H9 (cell line): ENCODE measurements at regions not wholly inside any gene's neighbourhood (a gene's known extent, or its start where the extent isn't known, plus 50 kb on each side); places are given as distances from the start of the nearest gene placed in this dataset.

Experiments
- DNase-seq: peaks from one replicate; pipeline ENCODE4 v3.0.0-alpha.2; 2017
- H2AFZ ChIP-seq: one replicate; pipeline ENCODE4 v1.6.1; 2013; ENCODE audit warnings: mild to moderate bottlenecking, low read length, control low read depth, moderate library complexity
- H2AK5ac ChIP-seq: 2 replicates; pipeline ENCODE4 v1.6.1; 2013; ENCODE audit warnings: low read length, control low read depth, mixed read lengths; ENCODE audit not compliant: insufficient read length
- H2BK120ac ChIP-seq: one replicate; pipeline ENCODE4 v1.6.1; 2013; ENCODE audit warnings: low read depth, mild to moderate bottlenecking, low read length, control low read depth, inconsistent platforms; ENCODE audit not compliant: poor library complexity, severe bottlenecking
- H2BK12ac ChIP-seq: 2 replicates; pipeline ENCODE4 v1.6.1; 2013; ENCODE audit warnings: low read length, control low read depth, mixed read lengths, low read depth; ENCODE audit not compliant: insufficient read length
- H2BK15ac ChIP-seq: 2 replicates; pipeline ENCODE4 v1.6.1; 2013; ENCODE audit warnings: low read depth, low read length, control low read depth
- H2BK20ac ChIP-seq: one replicate; pipeline ENCODE4 v1.6.1; 2013; ENCODE audit warnings: low read depth, mild to moderate bottlenecking, low read length, control low read depth, inconsistent platforms; ENCODE audit not compliant: poor library complexity, severe bottlenecking
- H2BK5ac ChIP-seq: 2 replicates; pipeline ENCODE4 v1.6.1; 2013; ENCODE audit warnings: low read length, control low read depth, mixed read lengths; ENCODE audit not compliant: insufficient read length
- H3K14ac ChIP-seq: 2 replicates; pipeline ENCODE4 v1.6.1; 2013; ENCODE audit warnings: low read length, control low read depth; ENCODE audit not compliant: insufficient read depth
- H3K18ac ChIP-seq: 2 replicates; pipeline ENCODE4 v1.6.1; 2013; ENCODE audit warnings: low read depth, mild to moderate bottlenecking, mixed read lengths, low read length, control low read depth; ENCODE audit not compliant: insufficient read length
- H3K23ac ChIP-seq: 2 replicates; pipeline ENCODE4 v1.6.1; 2013; ENCODE audit warnings: low read length, control low read depth, mixed read lengths, low read depth; ENCODE audit not compliant: insufficient read length
- H3K23me2 ChIP-seq: 2 replicates; pipeline ENCODE4 v1.6.1; 2013; ENCODE audit warnings: low read depth, mild to moderate bottlenecking, mixed read lengths, low read length, control low read depth; ENCODE audit not compliant: insufficient read length, poor library complexity, severe bottlenecking
- H3K27ac ChIP-seq: 2 replicates; pipeline ENCODE4 v1.5.1; 2013; ENCODE audit warnings: low read length, control low read depth, mixed read lengths, low read depth; ENCODE audit not compliant: insufficient read length
- H3K27me3 ChIP-seq: 2 replicates; pipeline ENCODE4 v1.6.1; 2013; ENCODE audit warnings: low read length, control low read depth, inconsistent platforms; ENCODE audit not compliant: insufficient read depth
- H3K4ac ChIP-seq: 2 replicates; pipeline ENCODE4 v1.6.1; 2013; ENCODE audit warnings: low read depth, mild to moderate bottlenecking, control low read depth, inconsistent platforms, low read length, moderate library complexity
- H3K4me1 ChIP-seq: 2 replicates; pipeline ENCODE4 v1.6.1; 2013; ENCODE audit warnings: low read length, control low read depth, inconsistent platforms; ENCODE audit not compliant: insufficient read depth
- H3K4me2 ChIP-seq: 2 replicates; pipeline ENCODE4 v1.6.1; 2013; ENCODE audit warnings: low read length, control low read depth, mixed read lengths; ENCODE audit not compliant: insufficient read length, insufficient read depth
- H3K56ac ChIP-seq: 2 replicates; pipeline ENCODE4 v1.6.1; 2013; ENCODE audit warnings: low read depth, mild to moderate bottlenecking, mixed read lengths, low read length, control low read depth; ENCODE audit not compliant: insufficient read length
- H3K79me1 ChIP-seq: 2 replicates; pipeline ENCODE4 v1.6.1; 2013; ENCODE audit warnings: low read depth, mild to moderate bottlenecking, moderate library complexity, low read length, control low read depth, inconsistent platforms; ENCODE audit not compliant: insufficient read depth, poor library complexity, severe bottlenecking
- H3K79me2 ChIP-seq: 2 replicates; pipeline ENCODE4 v1.6.1; 2013; ENCODE audit warnings: low read length, control low read depth, inconsistent platforms; ENCODE audit not compliant: insufficient read depth
- H3K9ac ChIP-seq: 2 replicates; pipeline ENCODE4 v1.6.1; 2013; ENCODE audit warnings: low read length, control low read depth, mixed read lengths; ENCODE audit not compliant: insufficient read length; ENCODE audit errors: extremely low read depth
- H3K9me3 ChIP-seq: one replicate; pipeline ENCODE4 v1.6.1; 2013; ENCODE audit warnings: low read depth, low read length, inconsistent platforms; ENCODE audit not compliant: control insufficient read depth
- H3T11ph ChIP-seq: one replicate; pipeline ENCODE4 v1.6.1; 2013; ENCODE audit warnings: mild to moderate bottlenecking, low read length, control low read depth, inconsistent platforms
- H4K20me1 ChIP-seq: one replicate; pipeline ENCODE4 v1.6.1; 2013; ENCODE audit not compliant: control insufficient read depth, insufficient read length, insufficient read depth
- H4K5ac ChIP-seq: 2 replicates; pipeline ENCODE4 v1.6.1; 2013; ENCODE audit warnings: low read depth, mild to moderate bottlenecking, mixed read lengths, low read length, control low read depth; ENCODE audit not compliant: insufficient read length
- H4K8ac ChIP-seq: replicated peaks from 2 replicates; pipeline ENCODE4 v1.6.1; 2013; ENCODE audit warnings: low read length, control low read depth, mixed read lengths, low read depth; ENCODE audit not compliant: insufficient read length
- H4K91ac ChIP-seq: 2 replicates; pipeline ENCODE4 v1.6.1; 2013; ENCODE audit warnings: low read depth, mild to moderate bottlenecking, moderate library complexity, mixed read lengths, low read length, control low read depth; ENCODE audit not compliant: insufficient read length
- H3K27ac Mint-ChIP-seq, 3 experiments: 2 replicates in 2 of 3; 3 replicates in 1 of 3; pipeline ENCODE4 v1.8.0; 2020 to 2021; ENCODE audit warnings: mixed read lengths in 3 of 3, mild to moderate bottlenecking in 1 of 3, moderate library complexity in 1 of 3
- H3K27me3 Mint-ChIP-seq: 2 replicates; pipeline ENCODE4 v1.8.0; 2021; ENCODE audit warnings: low read depth, mild to moderate bottlenecking, moderate library complexity, mixed read lengths
- H3K36me3 Mint-ChIP-seq, 3 experiments: 2 replicates in 2 of 3; 3 replicates in 1 of 3; pipeline ENCODE4 v1.8.0; 2020 to 2021; ENCODE audit warnings: low read depth in 3 of 3, mixed read lengths in 3 of 3; ENCODE audit not compliant: insufficient read depth in 1 of 3
- H3K4me1 Mint-ChIP-seq, 2 experiments: 2 replicates each; pipeline ENCODE4 v1.8.0; 2020; ENCODE audit warnings: mixed read lengths in 2 of 2
- H3K4me3 Mint-ChIP-seq, 2 experiments: 2 replicates in 1 of 2; 3 replicates in 1 of 2; pipeline ENCODE4 v1.8.0; 2020 to 2021; ENCODE audit warnings: mild to moderate bottlenecking in 2 of 2, mixed read lengths in 2 of 2, moderate library complexity in 1 of 2
- H3K9me3 Mint-ChIP-seq, 2 experiments: 2 replicates in 1 of 2; 3 replicates in 1 of 2; pipeline ENCODE4 v1.8.0; 2020; ENCODE audit warnings: mild to moderate bottlenecking in 2 of 2, mixed read lengths in 2 of 2, moderate library complexity in 1 of 2
- WGBS: extraction: QIAGEN DNeasy Blood & Tissue Kit; methylation state at CpG from one replicate; pipeline ENCODE4 v1.1.7; 2013; ENCODE audit warnings: missing lambda C conversion rate, low lambda C conversion rate, mixed read lengths; ENCODE audit not compliant: insufficient read length; ENCODE audit errors: extremely low coverage; 5-methylcytosine and 5-hydroxymethylcytosine counted together
- TF ChIP-seq, protein P1 (sequence below): fragments of 200-600 bp; sonication (generic); conservative IDR thresholded peaks from 3 replicates; pipeline ENCODE4 v1.8.0; 2021; ENCODE audit warnings: antibody characterized with exemption, mild to moderate bottlenecking

DNA sequence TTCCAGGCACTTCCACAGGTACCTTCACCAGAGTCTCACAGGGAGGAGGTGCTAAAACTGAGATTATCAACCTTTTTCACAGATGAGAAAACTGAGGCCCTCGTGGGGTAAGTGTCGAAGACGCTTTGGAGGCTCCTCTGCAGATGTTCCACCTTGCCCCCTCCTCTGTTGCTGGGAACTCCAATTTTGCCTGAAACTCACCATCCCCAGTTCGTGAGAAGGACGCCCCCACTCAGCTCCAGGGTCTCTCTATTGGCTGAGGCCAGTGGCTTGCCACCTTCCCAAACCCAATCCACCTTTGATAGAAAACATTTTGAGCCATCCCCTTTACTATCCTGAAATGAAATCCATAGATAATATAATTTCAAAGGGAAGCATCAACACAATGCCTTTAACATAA lies 109.1 kb downstream of the CYP26B1 start:
- H2BK120ac ChIP-seq = no peak overlapping the region
- no peak overlapping the region for H4K91ac ChIP-seq
- no peak overlapping the region for H3K27ac ChIP-seq
- no peak overlapping the region for H3K18ac ChIP-seq
- TF ChIP-seq, protein P1, sequence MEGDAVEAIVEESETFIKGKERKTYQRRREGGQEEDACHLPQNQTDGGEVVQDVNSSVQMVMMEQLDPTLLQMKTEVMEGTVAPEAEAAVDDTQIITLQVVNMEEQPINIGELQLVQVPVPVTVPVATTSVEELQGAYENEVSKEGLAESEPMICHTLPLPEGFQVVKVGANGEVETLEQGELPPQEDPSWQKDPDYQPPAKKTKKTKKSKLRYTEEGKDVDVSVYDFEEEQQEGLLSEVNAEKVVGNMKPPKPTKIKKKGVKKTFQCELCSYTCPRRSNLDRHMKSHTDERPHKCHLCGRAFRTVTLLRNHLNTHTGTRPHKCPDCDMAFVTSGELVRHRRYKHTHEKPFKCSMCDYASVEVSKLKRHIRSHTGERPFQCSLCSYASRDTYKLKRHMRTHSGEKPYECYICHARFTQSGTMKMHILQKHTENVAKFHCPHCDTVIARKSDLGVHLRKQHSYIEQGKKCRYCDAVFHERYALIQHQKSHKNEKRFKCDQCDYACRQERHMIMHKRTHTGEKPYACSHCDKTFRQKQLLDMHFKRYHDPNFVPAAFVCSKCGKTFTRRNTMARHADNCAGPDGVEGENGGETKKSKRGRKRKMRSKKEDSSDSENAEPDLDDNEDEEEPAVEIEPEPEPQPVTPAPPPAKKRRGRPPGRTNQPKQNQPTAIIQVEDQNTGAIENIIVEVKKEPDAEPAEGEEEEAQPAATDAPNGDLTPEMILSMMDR = no peak
- Mint-ChIP-seq H3K36me3 (no peaks in the 10 kb centered on the region; a peak in 1 of 7 replicates), H3K27me3 (peaks cover 2% of the 10 kb centered on the region), H3K9me3 (no peaks in the 10 kb centered on the region; a peak in 1 of 5 replicates), H3K4me3 (no peak overlapping the region), H3K27ac (no peak overlapping the region), H3K4me1 (peaks cover 0 to 3% of the 10 kb centered on the region in 2 experiments; a peak in 3 of 4 replicates)
- no peak overlapping the region for H2AFZ ChIP-seq
- no peak overlapping the region for H4K8ac ChIP-seq
- no peaks in the 10 kb centered on the region for H3K4me1 ChIP-seq
- H3K23ac ChIP-seq = no peak overlapping the region
- no peaks in the 10 kb centered on the region for H4K20me1 ChIP-seq
- H3K23me2 ChIP-seq = no peaks in the 10 kb centered on the region
- no peak overlapping the region for H4K5ac ChIP-seq
- no peak overlapping the region for H3T11ph ChIP-seq
- no peaks in the 10 kb centered on the region for H3K79me2 ChIP-seq
- no peak overlapping the region for H3K4ac ChIP-seq
- H3K9ac ChIP-seq = no peak overlapping the region
- H3K56ac ChIP-seq = no peak overlapping the region
- no peak overlapping the region for H2AK5ac ChIP-seq
- H3K9me3 ChIP-seq = no peaks in the 10 kb centered on the region
- no peak overlapping the region for H2BK12ac ChIP-seq
- H3K27me3 ChIP-seq = no peaks in the 10 kb centered on the region
- H2BK5ac ChIP-seq = no peak overlapping the region
- no peak overlapping the region for H3K14ac ChIP-seq
- no peak for DNase-seq
- H3K4me2 ChIP-seq = no peak overlapping the region
- H2BK20ac ChIP-seq = no peak overlapping the region
- no peaks in the 10 kb centered on the region for H3K79me1 ChIP-seq
- no CpG with 5 or more reads among the region's 5 CpGs for WGBS
- no peak overlapping the region for H2BK15ac ChIP-seq
